ENCODE measurements at regions not wholly inside any gene's neighbourhood (a gene's known extent, or its start where the extent isn't known, plus 50 kb on each side); places are given as distances from the start of the nearest gene placed in this dataset.

GRCh38 chr13:23025864-23026608 lies 154.7 kb upstream of the SGCG start:
- TF ChIP-seq CTCF (IDR thresholded peaks at IDR 0.05): no peak
- TF ChIP-seq POLR2A (IDR thresholded peaks at IDR 0.05): no peak
